ENCODE measurements at regions not wholly inside any gene's neighbourhood (a gene's known extent, or its start where the extent isn't known, plus 50 kb on each side); places are given as distances from the start of the nearest gene placed in this dataset.
A peak's percentile ranks its signal among the peaks of the same experiment; 100 is the strongest.

DNA sequence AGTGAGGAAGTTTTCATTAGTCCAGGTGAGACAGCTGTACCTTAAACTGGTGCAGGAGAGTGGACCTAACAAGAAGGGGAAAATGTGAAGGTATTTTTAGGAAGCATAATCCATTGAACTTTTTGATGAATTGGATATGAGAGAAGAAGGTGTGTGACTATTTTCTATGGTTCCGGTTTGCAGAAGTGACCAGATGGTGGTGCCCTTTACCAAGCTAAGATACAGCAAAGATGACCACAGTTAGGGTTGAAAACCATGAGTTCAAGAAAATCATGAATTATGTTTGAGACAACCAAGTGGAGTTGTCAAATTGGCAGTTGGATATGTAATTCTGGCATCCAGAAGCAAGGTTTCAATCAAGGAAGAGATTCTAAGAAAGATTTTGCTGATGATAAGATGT lies 61.9 kb upstream of the NRSN1 start (continued):
- TF ChIP-seq, protein P1, sequence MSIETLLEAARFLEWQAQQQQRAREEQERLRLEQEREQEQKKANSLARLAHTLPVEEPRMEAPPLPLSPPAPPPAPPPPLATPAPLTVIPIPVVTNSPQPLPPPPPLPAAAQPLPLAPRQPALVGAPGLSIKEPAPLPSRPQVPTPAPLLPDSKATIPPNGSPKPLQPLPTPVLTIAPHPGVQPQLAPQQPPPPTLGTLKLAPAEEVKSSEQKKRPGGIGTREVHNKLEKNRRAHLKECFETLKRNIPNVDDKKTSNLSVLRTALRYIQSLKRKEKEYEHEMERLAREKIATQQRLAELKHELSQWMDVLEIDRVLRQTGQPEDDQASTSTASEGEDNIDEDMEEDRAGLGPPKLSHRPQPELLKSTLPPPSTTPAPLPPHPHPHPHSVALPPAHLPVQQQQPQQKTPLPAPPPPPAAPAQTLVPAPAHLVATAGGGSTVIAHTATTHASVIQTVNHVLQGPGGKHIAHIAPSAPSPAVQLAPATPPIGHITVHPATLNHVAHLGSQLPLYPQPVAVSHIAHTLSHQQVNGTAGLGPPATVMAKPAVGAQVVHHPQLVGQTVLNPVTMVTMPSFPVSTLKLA (IDR thresholded peaks at IDR 0.05): no peak
- no peak for TF ChIP-seq CENPX (CRISPR knock-in tag; IDR thresholded peaks at IDR 0.05)
- no peak for TF ChIP-seq MATR3 (CRISPR knock-in tag; IDR thresholded peaks at IDR 0.05)
- no peak for TF ChIP-seq ZMYM2 (CRISPR knock-in tag; IDR thresholded peaks at IDR 0.05)
- TF ChIP-seq, protein P2, sequence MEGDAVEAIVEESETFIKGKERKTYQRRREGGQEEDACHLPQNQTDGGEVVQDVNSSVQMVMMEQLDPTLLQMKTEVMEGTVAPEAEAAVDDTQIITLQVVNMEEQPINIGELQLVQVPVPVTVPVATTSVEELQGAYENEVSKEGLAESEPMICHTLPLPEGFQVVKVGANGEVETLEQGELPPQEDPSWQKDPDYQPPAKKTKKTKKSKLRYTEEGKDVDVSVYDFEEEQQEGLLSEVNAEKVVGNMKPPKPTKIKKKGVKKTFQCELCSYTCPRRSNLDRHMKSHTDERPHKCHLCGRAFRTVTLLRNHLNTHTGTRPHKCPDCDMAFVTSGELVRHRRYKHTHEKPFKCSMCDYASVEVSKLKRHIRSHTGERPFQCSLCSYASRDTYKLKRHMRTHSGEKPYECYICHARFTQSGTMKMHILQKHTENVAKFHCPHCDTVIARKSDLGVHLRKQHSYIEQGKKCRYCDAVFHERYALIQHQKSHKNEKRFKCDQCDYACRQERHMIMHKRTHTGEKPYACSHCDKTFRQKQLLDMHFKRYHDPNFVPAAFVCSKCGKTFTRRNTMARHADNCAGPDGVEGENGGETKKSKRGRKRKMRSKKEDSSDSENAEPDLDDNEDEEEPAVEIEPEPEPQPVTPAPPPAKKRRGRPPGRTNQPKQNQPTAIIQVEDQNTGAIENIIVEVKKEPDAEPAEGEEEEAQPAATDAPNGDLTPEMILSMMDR (CRISPR knock-in tag; IDR thresholded peaks at IDR 0.05): peak; percentile 87
- TF ChIP-seq, protein P3, sequence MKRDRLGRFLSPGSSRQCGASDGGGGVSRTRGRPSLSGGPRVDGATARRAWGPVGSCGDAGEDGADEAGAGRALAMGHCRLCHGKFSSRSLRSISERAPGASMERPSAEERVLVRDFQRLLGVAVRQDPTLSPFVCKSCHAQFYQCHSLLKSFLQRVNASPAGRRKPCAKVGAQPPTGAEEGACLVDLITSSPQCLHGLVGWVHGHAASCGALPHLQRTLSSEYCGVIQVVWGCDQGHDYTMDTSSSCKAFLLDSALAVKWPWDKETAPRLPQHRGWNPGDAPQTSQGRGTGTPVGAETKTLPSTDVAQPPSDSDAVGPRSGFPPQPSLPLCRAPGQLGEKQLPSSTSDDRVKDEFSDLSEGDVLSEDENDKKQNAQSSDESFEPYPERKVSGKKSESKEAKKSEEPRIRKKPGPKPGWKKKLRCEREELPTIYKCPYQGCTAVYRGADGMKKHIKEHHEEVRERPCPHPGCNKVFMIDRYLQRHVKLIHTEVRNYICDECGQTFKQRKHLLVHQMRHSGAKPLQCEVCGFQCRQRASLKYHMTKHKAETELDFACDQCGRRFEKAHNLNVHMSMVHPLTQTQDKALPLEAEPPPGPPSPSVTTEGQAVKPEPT (CRISPR knock-in tag; IDR thresholded peaks at IDR 0.05; ENCODE audit: low read depth): no peak
- TF ChIP-seq RELA (CRISPR knock-in tag; IDR thresholded peaks at IDR 0.05): no peak
- TF ChIP-seq PTBP1 (IDR thresholded peaks at IDR 0.05; ENCODE audit: low read depth, low read length, poor library complexity, severe bottlenecking): no peak
- TF ChIP-seq POLR2AphosphoS5 (IDR thresholded peaks at IDR 0.05; ENCODE audit: low read depth, low read length): no peak

Measured in HepG2 (cell line).